Right lobe of liver (tissue), 6 donors: ENCODE measurements at regions not wholly inside any gene's neighbourhood (a gene's known extent, or its start where the extent isn't known, plus 50 kb on each side); places are given as distances from the start of the nearest gene placed in this dataset.

Experiments used
- ATAC-seq, 4 donors: fragments of 200-7000 bp; cut with Tn5 transposase; one replicate each; pipeline ENCODE4 v1.9.1; 2020; ENCODE audit warnings: mild to moderate bottlenecking in 4 of 4, moderate library complexity in 4 of 4
- DNase-seq, 3 donors: peaks; one replicate each; pipeline ENCODE4 v3.0.0-alpha.2; 2020
- H3K27ac ChIP-seq, 3 donors: fragments of 200-600 bp; one replicate each; pipeline ENCODE4 v1.8.0; 2022
- H3K27me3 ChIP-seq, 2 donors: fragments of 200-600 bp; one replicate each; pipeline ENCODE4 v1.8.0; 2022
- H3K36me3 ChIP-seq, 4 donors: fragments of 200-600 bp; sonication (generic) in 1 of 4; one replicate each; pipeline versions ENCODE4 v1.5.1 to v1.8.0; 2017 to 2022; ENCODE audit warnings: control low read depth in 1 of 4
- H3K4me1 ChIP-seq, 4 donors: fragments of 200-600 bp; sonication (generic) in 1 of 4; one replicate each; pipeline versions ENCODE4 v1.5.1 to v1.8.0; 2017 to 2022; ENCODE audit warnings: control low read depth in 1 of 4
- H3K4me3 ChIP-seq, 3 donors: fragments of 200-600 bp; one replicate each; pipeline ENCODE4 v1.8.0; 2022
- H3K9me3 ChIP-seq, 4 donors: fragments of 200-600 bp; sonication (generic) in 1 of 4; one replicate each; pipeline versions ENCODE4 v1.5.1 to v1.8.0; 2017 to 2022; ENCODE audit warnings: control low read depth in 1 of 4
- CTCF ChIP-seq, 4 donors: fragments of 200-600 bp in 3 of 4; fragments of 450-650 bp in 1 of 4; IDR thresholded peaks; one replicate each; pipeline versions ENCODE4 v1.5.1 to v1.8.0; 2016 to 2022; ENCODE audit warnings: antibody characterized with exemption in 4 of 4, mild to moderate bottlenecking in 2 of 4
- POLR2A ChIP-seq: fragments of 450-650 bp; IDR thresholded peaks from one replicate; pipeline ENCODE4 v1.6.1; 2017; ENCODE audit warnings: antibody characterized with exemption, mild to moderate bottlenecking
- WGBS: methylation state at CpG from one replicate; pipeline ENCODE4 v1.1.6; 2018; ENCODE audit warnings: low coverage, low lambda C conversion rate; ENCODE audit not compliant: insufficient coverage; ENCODE audit errors: missing lambda C conversion rate; 5-methylcytosine and 5-hydroxymethylcytosine counted together
- intact Hi-C, 2 donors: fragments of 100-400 bp; cut with DNase I; formaldehyde crosslinking; loops; one replicate each; pipeline versions ENCODE4 v1.11.2 to v1.14.1; 2022
- donor health status: DM: no; HTN: yes; CAD: no.
- donor health status: DM: no; HTN: no; CAD: no.
- donor health status: DM: no; HTN: no; CAD: no.
- donor health status: DM: no; HTN: yes; CAD: no.
- donor health status: DM: no; HTN: yes; CAD: no.

- no peak overlapping the region for H3K27ac ChIP-seq
- TF ChIP-seq CTCF (IDR thresholded peaks at IDR 0.05) (no peak), POLR2A (no peak)
- no peaks in the 10 kb centered on the region for H3K27me3 ChIP-seq
- ATAC-seq (no peak), DNase-seq (no peak)
- H3K36me3 ChIP-seq = no peaks in the 10 kb centered on the region
- WGBS = 46% methylated on average over 4 of the region's 4 CpGs
- intact Hi-C loops = no loop called here
- no peaks in the 10 kb centered on the region for H3K4me1 ChIP-seq
- H3K4me3 ChIP-seq = no peak overlapping the region
- no peaks in the 10 kb centered on the region for H3K9me3 ChIP-seq
Measured at GRCh38 chr9:99307851-99308250, 85.8 kb downstream of the SEC61B start.

- no peaks in the 10 kb centered on the region for H3K4me1 ChIP-seq
- intact Hi-C loops = no loop called here
- H3K9me3 ChIP-seq = no peaks in the 10 kb centered on the region
- H3K4me3 ChIP-seq = no peak overlapping the region
- WGBS = 63% methylated on average over 7 of the region's 7 CpGs
- H3K27ac ChIP-seq = no peak overlapping the region
- no peaks in the 10 kb centered on the region for H3K36me3 ChIP-seq
- ATAC-seq (no peak), DNase-seq (no peak)
- TF ChIP-seq CTCF (IDR thresholded peaks at IDR 0.05) = no peak
- TF ChIP-seq POLR2A = no peak
- no peaks in the 10 kb centered on the region for H3K27me3 ChIP-seq
Measured at GRCh38 chr9:99309141-99309939, 87.3 kb downstream of the SEC61B start.

DNA sequence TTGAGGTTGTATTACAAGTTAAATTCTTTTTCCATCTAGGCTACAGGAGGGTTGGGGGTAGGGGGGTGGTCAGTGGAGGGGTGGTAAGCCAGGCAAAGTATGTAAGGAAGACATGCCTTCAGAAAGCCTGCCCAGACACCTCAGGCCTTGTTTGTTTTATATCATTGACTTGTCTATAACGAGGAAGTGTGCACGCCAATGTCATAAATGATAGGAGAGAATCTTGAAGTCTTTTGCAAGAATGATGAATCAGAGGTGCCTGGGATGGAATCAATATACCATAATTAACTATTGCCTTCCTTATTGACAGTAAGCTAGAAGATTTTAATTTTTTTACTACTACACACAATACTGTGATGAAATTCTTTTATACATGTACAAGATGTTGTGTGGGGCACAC lies 90.7 kb downstream of the SEC61B start:
- Histone ChIP-seq H3K4me1 (no peaks in the 10 kb centered on the region), H3K4me3 (no peak overlapping the region), H3K27me3 (no peaks in the 10 kb centered on the region), H3K9me3 (no peaks in the 10 kb centered on the region), H3K36me3 (no peaks in the 10 kb centered on the region), H3K27ac (no peak overlapping the region)
- intact Hi-C loops = no loop called here
- ATAC-seq = no peak
- no peak for DNase-seq
- no peak for TF ChIP-seq CTCF (IDR thresholded peaks at IDR 0.05)
- no peak for TF ChIP-seq POLR2A
- 77% methylated on average over 2 of the region's 2 CpGs for whole genome bisulfite sequencing

GRCh38 chr9:99319048-99319447 lies 97.0 kb downstream of the SEC61B start:
- TF ChIP-seq POLR2A (no peak), CTCF (IDR thresholded peaks at IDR 0.05) (no peak)
- ATAC-seq = no peak
- H3K27me3 ChIP-seq = no peaks in the 10 kb centered on the region
- 80% methylated on average over 1 of the region's 1 CpG for WGBS
- H3K27ac ChIP-seq = no peak overlapping the region
- no peaks in the 10 kb centered on the region for H3K36me3 ChIP-seq
- intact Hi-C loops = no loop called here
- no peak overlapping the region for H3K4me3 ChIP-seq
- no peaks in the 10 kb centered on the region for H3K9me3 ChIP-seq
- no peaks in the 10 kb centered on the region for H3K4me1 ChIP-seq
- no peak for DNase-seq
